IMR-90 (cell line): ENCODE measurements at regions not wholly inside any gene's neighbourhood (a gene's known extent, or its start where the extent isn't known, plus 50 kb on each side); places are given as distances from the start of the nearest gene placed in this dataset.

Experiments used
- ATAC-seq: fragments of 200-7000 bp; cut with Tn5 transposase; 2 replicates; pipeline ENCODE4 v1.9.1; 2020; ENCODE audit warnings: low read depth, mild to moderate bottlenecking, moderate library complexity
- BruUV-seq: library from RNA; stranded (reverse); fragments of 400-500 nt; replicated peaks from 2 replicates; lab custom pipeline; 2021; lab: Mats Ljungman, UMichigan
- CTCF ChIA-PET: fragments of 300-600 bp; formaldehyde crosslinking; extraction: SDS; loops from one replicate; lab custom pipeline; 2021; ENCODE audit warnings: antibody characterized with exemption; lab: Yijun Ruan, JAX
- POLR2A ChIA-PET: fragments of 300-600 bp; sonication (Branson Sonifier 250); formaldehyde crosslinking; loops from one replicate; lab custom pipeline; 2022; ENCODE audit warnings: antibody characterized with exemption; ENCODE audit not compliant: unreplicated experiment; lab: Charles Lee
- DNase-seq: peaks from one replicate; pipeline ENCODE4 v3.0.0; 2013
- H2AFZ ChIP-seq: replicated peaks from 2 replicates; pipeline ENCODE3; 2013; ENCODE audit warnings: low read length, mild to moderate bottlenecking; ENCODE audit not compliant: poor library complexity
- H2AK5ac ChIP-seq: 2 replicates; pipeline ENCODE4 v1.6.1; 2013; ENCODE audit warnings: low read depth, low read length, inconsistent platforms
- H2AK9ac ChIP-seq: replicated peaks from 2 replicates; pipeline ENCODE3; 2013; ENCODE audit warnings: mild to moderate bottlenecking, low read depth, low read length, moderate library complexity; ENCODE audit not compliant: poor library complexity
- H2BK120ac ChIP-seq: 2 replicates; pipeline ENCODE4 v1.6.1; 2013; ENCODE audit warnings: low read depth, low read length, inconsistent platforms
- H2BK15ac ChIP-seq: 3 replicates; pipeline ENCODE4 v1.6.1; 2013; ENCODE audit warnings: low read depth, low read length, inconsistent platforms
- H2BK20ac ChIP-seq: 2 replicates; pipeline ENCODE4 v1.6.1; 2013; ENCODE audit warnings: low read depth, mild to moderate bottlenecking, inconsistent platforms, low read length, moderate library complexity
- H2BK5ac ChIP-seq: 2 replicates; pipeline ENCODE4 v1.6.1; 2013; ENCODE audit warnings: mild to moderate bottlenecking, low read depth, low read length, inconsistent platforms; ENCODE audit not compliant: poor library complexity, severe bottlenecking
- H3K14ac ChIP-seq: replicated peaks from 2 replicates; pipeline ENCODE4 v1.6.1; 2013; ENCODE audit warnings: low read depth, low read length, inconsistent platforms
- H3K18ac ChIP-seq: 2 replicates; pipeline ENCODE4 v1.6.1; 2013; ENCODE audit warnings: low read depth, low read length, control low read depth
- H3K23ac ChIP-seq: 2 replicates; pipeline ENCODE4 v1.6.1; 2013; ENCODE audit warnings: low read depth, low read length, inconsistent platforms
- H3K27ac ChIP-seq: 2 replicates; pipeline ENCODE4 v1.5.1; 2013; ENCODE audit warnings: mild to moderate bottlenecking, control low read depth, low read length; ENCODE audit not compliant: insufficient read depth
- H3K27me3 ChIP-seq: 2 replicates; pipeline ENCODE4 v1.6.1; 2013; ENCODE audit warnings: low read length; ENCODE audit not compliant: control insufficient read depth, insufficient read depth
- H3K36me3 ChIP-seq: 2 replicates; pipeline ENCODE4 v1.6.1; 2013; ENCODE audit warnings: low read length, mixed read lengths; ENCODE audit not compliant: control insufficient read depth, insufficient read depth
- H3K4ac ChIP-seq: 2 replicates; pipeline ENCODE4 v1.6.1; 2013; ENCODE audit warnings: low read depth, low read length, inconsistent platforms
- H3K4me1 ChIP-seq: 2 replicates; pipeline ENCODE4 v1.6.1; 2013; ENCODE audit warnings: low read length, mixed read lengths; ENCODE audit not compliant: control insufficient read depth, insufficient read depth
- H3K4me2 ChIP-seq: 2 replicates; pipeline ENCODE4 v1.6.1; 2013; ENCODE audit warnings: low read depth, mild to moderate bottlenecking, control low read depth, low read length, moderate library complexity
- H3K4me3 ChIP-seq: 2 replicates; pipeline ENCODE4 v1.5.1; 2013; ENCODE audit warnings: low read depth, mild to moderate bottlenecking, control low read depth, low read length, moderate library complexity; ENCODE audit not compliant: insufficient read depth
- H3K56ac ChIP-seq: 2 replicates; pipeline ENCODE4 v1.6.1; 2013; ENCODE audit warnings: low read length, inconsistent platforms; ENCODE audit not compliant: insufficient read depth; ENCODE audit errors: extremely low read depth
- H3K79me1 ChIP-seq, 2 experiments: 2 replicates each; pipeline ENCODE4 v1.6.1; 2013; ENCODE audit warnings: low read length in 2 of 2, inconsistent platforms in 1 of 2, low read depth in 1 of 2
- H3K9ac ChIP-seq: 2 replicates; pipeline ENCODE4 v1.6.1; 2013; ENCODE audit warnings: low read depth, low read length, control low read depth
- H3K9me1 ChIP-seq: 2 replicates; pipeline ENCODE4 v1.6.1; 2013; ENCODE audit warnings: low read length, inconsistent platforms; ENCODE audit not compliant: insufficient read depth
- H3K9me3 ChIP-seq: 2 replicates; pipeline ENCODE4 v1.6.1; 2013; ENCODE audit warnings: low read length; ENCODE audit not compliant: control insufficient read depth, insufficient read depth
- H4K20me1 ChIP-seq: 2 replicates; pipeline ENCODE4 v1.6.1; 2013; ENCODE audit warnings: low read length, inconsistent platforms; ENCODE audit not compliant: insufficient read depth
- H4K5ac ChIP-seq: 2 replicates; pipeline ENCODE4 v1.6.1; 2013; ENCODE audit warnings: mild to moderate bottlenecking, low read depth, low read length, control low read depth
- H4K8ac ChIP-seq, 2 experiments: 2 replicates each; pipeline ENCODE4 v1.6.1; 2013; ENCODE audit warnings: low read depth in 2 of 2, low read length in 2 of 2, control low read depth in 1 of 2, inconsistent platforms in 1 of 2
- H4K91ac ChIP-seq: 2 replicates; pipeline ENCODE4 v1.6.1; 2013; ENCODE audit warnings: low read depth, low read length, inconsistent platforms; ENCODE audit not compliant: insufficient read depth
- BHLHE40 ChIP-seq: fragments of 150-350 bp; IDR thresholded peaks from 2 replicates; pipeline ENCODE4 v1.6.1; 2016; ENCODE audit warnings: mild to moderate bottlenecking, low read depth, low read length
- CEBPB ChIP-seq: IDR thresholded peaks from 2 replicates; pipeline ENCODE4 v1.6.1; 2012; ENCODE audit warnings: low read depth, low read length, improper control_type of control experiment
- CHD1 ChIP-seq: IDR thresholded peaks from 2 replicates; pipeline ENCODE4 v1.6.1; 2012; ENCODE audit warnings: low read depth, low read length, improper control_type of control experiment
- CTCF ChIP-seq: conservative IDR thresholded peaks from 2 replicates; pipeline ENCODE4 v1.5.1; 2012; ENCODE audit warnings: mild to moderate bottlenecking, low read depth, low read length, improper control_type of control experiment
- ELK1 ChIP-seq: fragments of 150-350 bp; IDR thresholded peaks from 2 replicates; pipeline ENCODE4 v1.6.1; 2016; ENCODE audit warnings: low read depth, mild to moderate bottlenecking, low read length, moderate library complexity, borderline replicate concordance
- FOS ChIP-seq: fragments of 150-350 bp; IDR thresholded peaks from 2 replicates; pipeline ENCODE4 v1.6.1; 2016; ENCODE audit warnings: low read depth, low read length
- MAFK ChIP-seq: IDR thresholded peaks from 2 replicates; pipeline ENCODE4 v1.6.1; 2012; ENCODE audit warnings: low read depth, low read length, improper control_type of control experiment
- MAZ ChIP-seq: IDR thresholded peaks from 2 replicates; pipeline ENCODE4 v1.6.1; 2012; ENCODE audit warnings: low read depth, mild to moderate bottlenecking, low read length, improper control_type of control experiment, moderate library complexity, borderline replicate concordance
- MXI1 ChIP-seq: IDR thresholded peaks from 2 replicates; pipeline ENCODE4 v1.6.1; 2012; ENCODE audit warnings: low read depth, mild to moderate bottlenecking, low read length, moderate library complexity, borderline replicate concordance
- NFE2L2 ChIP-seq: fragments of 150-350 bp; IDR thresholded peaks from 2 replicates; pipeline ENCODE4 v1.6.1; 2016; ENCODE audit warnings: low read depth, mild to moderate bottlenecking, low read length
- POLR2A ChIP-seq: IDR thresholded peaks from 2 replicates; pipeline ENCODE4 v1.6.1; 2012; ENCODE audit warnings: mild to moderate bottlenecking, low read depth, low read length
- RAD21 ChIP-seq: IDR thresholded peaks from 2 replicates; pipeline ENCODE4 v1.6.1; 2012; ENCODE audit warnings: low read length, improper control_type of control experiment
- RCOR1 ChIP-seq: IDR thresholded peaks from 2 replicates; pipeline ENCODE4 v1.6.1; 2012; ENCODE audit warnings: mild to moderate bottlenecking, low read length, improper control_type of control experiment; ENCODE audit not compliant: insufficient replicate concordance
- RFX5 ChIP-seq: IDR thresholded peaks from 2 replicates; pipeline ENCODE4 v1.8.0; 2012; ENCODE audit warnings: low read depth, mild to moderate bottlenecking, low read length, moderate library complexity
- SMC3 ChIP-seq: fragments of 150-350 bp; IDR thresholded peaks from 2 replicates; pipeline ENCODE4 v1.6.1; 2016; ENCODE audit warnings: low read depth, mild to moderate bottlenecking, antibody characterized with exemption, low read length, moderate library complexity
- WGBS, 2 experiments: methylation state at CpG; one replicate each; pipeline versions ENCODE4 v1.1.5 to v1.1.7; 2013; ENCODE audit warnings: missing lambda C conversion rate in 2 of 2; ENCODE audit not compliant: insufficient read length in 1 of 2; ENCODE audit errors: extremely low coverage in 2 of 2; 5-methylcytosine and 5-hydroxymethylcytosine counted together
- dilution Hi-C: fragments of 300-500 bp; cut with HindIII; formaldehyde crosslinking; loops from one replicate; pipeline ENCODE4 v1.14.3; 2018; ENCODE audit warnings: low sequenced_read_pairs; ENCODE audit not compliant: unreplicated experiment
- in situ Hi-C: fragments of 300-500 bp; cut with MboI; formaldehyde crosslinking; loops from 3 replicates; pipeline ENCODE4 v1.14.3; 2019; ENCODE audit warnings: low sequenced_read_pairs, inconsistent platforms, mixed read lengths
- intact Hi-C: fragments of 100-400 bp; cut with micrococcal nuclease; formaldehyde crosslinking; loops from 2 replicates; pipeline ENCODE4 v1.10.0; 2022

GRCh38 chr6:150314230-150315188, 54.3 kb upstream of the IYD start:
- Histone ChIP-seq H2AFZ (no peak overlapping the region), H3K23ac (no peak overlapping the region), H2BK15ac (no peak overlapping the region), H3K56ac (no peak overlapping the region), H3K9me3 (no peaks in the 10 kb centered on the region), H3K18ac (no peak overlapping the region), H3K4me2 (no peak overlapping the region), H2AK9ac (no peak overlapping the region), H3K36me3 (no peaks in the 10 kb centered on the region), H3K4ac (no peak overlapping the region), H2AK5ac (no peak overlapping the region), H3K14ac (no peak overlapping the region), H3K9ac (no peak overlapping the region), H3K27me3 (peaks cover 3% of the 10 kb centered on the region), H3K79me1 (no peaks in the 10 kb centered on the region), H4K91ac (no peak overlapping the region), H4K8ac (no peak overlapping the region), H2BK5ac (no peak overlapping the region), H4K20me1 (no peaks in the 10 kb centered on the region), H3K4me3 (no peak overlapping the region), H4K5ac (no peak overlapping the region), H3K4me1 (no peaks in the 10 kb centered on the region), H3K27ac (no peak overlapping the region), H2BK120ac (no peak overlapping the region), H2BK20ac (no peak overlapping the region), H3K9me1 (no peaks in the 10 kb centered on the region)
- CTCF ChIA-PET: no interaction called here
- BruUV-seq: no TSS peak
- DNase-seq (no peak), ATAC-seq (no peak)
- in situ Hi-C loops (no loop called here), dilution Hi-C loops (no loop called here), intact Hi-C loops (no loop called here)
- POLR2A ChIA-PET: no interaction called here
- WGBS, 2 experiments: 14% methylated on average over 1 of the region's 5 CpGs; no CpG with 5 or more reads in 1 of the 2 experiments
- TF ChIP-seq RFX5 (no peak), FOS (no peak), MAZ (no peak), CHD1 (no peak), RAD21 (no peak), POLR2A (no peak), CTCF (no peak), MAFK (no peak), NFE2L2 (no peak), BHLHE40 (no peak), ELK1 (no peak), RCOR1 (no peak), SMC3 (no peak), MXI1 (no peak), CEBPB (no peak)
